Aorta (tissue), 5 donors: ENCODE measurements at regions not wholly inside any gene's neighbourhood (a gene's known extent, or its start where the extent isn't known, plus 50 kb on each side); places are given as distances from the start of the nearest gene placed in this dataset.

Experiments used
- ATAC-seq: fragments of 200-7000 bp; cut with Tn5 transposase; one replicate; pipeline ENCODE4 v1.9.1; 2022; ENCODE audit warnings: moderate library complexity; ENCODE audit not compliant: low FRiP score
- DNase-seq, 2 donors: peaks; one replicate each; pipeline ENCODE4 v3.0.0-alpha.2; 2020
- H3K27ac ChIP-seq, 2 donors: one replicate each; pipeline ENCODE4 v1.5.1; 2013; ENCODE audit warnings: low read length in 2 of 2, mild to moderate bottlenecking in 2 of 2, moderate library complexity in 2 of 2, control low read depth in 1 of 2, inconsistent platforms in 1 of 2, low read depth in 1 of 2
- H3K27me3 ChIP-seq, 2 donors: one replicate each; pipeline ENCODE4 v1.6.1; 2013; ENCODE audit warnings: control low read depth in 1 of 2, low read length in 1 of 2, mild to moderate bottlenecking in 1 of 2, moderate library complexity in 1 of 2; ENCODE audit not compliant: insufficient read depth in 2 of 2, control insufficient read depth in 1 of 2
- H3K36me3 ChIP-seq, 2 donors: one replicate each; pipeline ENCODE4 v1.6.1; 2013; ENCODE audit warnings: control low read depth in 1 of 2, low read length in 1 of 2, mild to moderate bottlenecking in 1 of 2; ENCODE audit not compliant: insufficient read depth in 2 of 2, control insufficient read depth in 1 of 2
- H3K4me1 ChIP-seq, 2 donors: one replicate each; pipeline ENCODE4 v1.6.1; 2013; ENCODE audit warnings: low read length in 2 of 2, control low read depth in 1 of 2, mild to moderate bottlenecking in 1 of 2, moderate library complexity in 1 of 2; ENCODE audit not compliant: insufficient read depth in 2 of 2, control insufficient read depth in 1 of 2
- H3K4me3 ChIP-seq, 2 donors: one replicate each; pipeline ENCODE4 v1.5.1; 2013; ENCODE audit warnings: low read length in 2 of 2, control low read depth in 1 of 2, mild to moderate bottlenecking in 1 of 2
- H3K9me3 ChIP-seq: one replicate; pipeline ENCODE4 v1.6.1; 2013; ENCODE audit warnings: mild to moderate bottlenecking, low read length; ENCODE audit not compliant: control insufficient read depth
- WGBS, 2 donors: extraction: QIAGEN DNeasy Blood & Tissue Kit; methylation state at CpG; one replicate each; pipeline ENCODE4 v1.1.7; 2013; 5-methylcytosine and 5-hydroxymethylcytosine counted together
- intact Hi-C, 2 donors: fragments of 100-400 bp; cut with DNase I; formaldehyde crosslinking; loops; one replicate each; pipeline versions ENCODE4 v1.14.2 to v1.15.0; 2022
- donor health status: healthy with polysubstance abuse.
- donor health status: Bipolar disorder and iron deficiency.
- donor health status: DM: no; HTN: no; CAD: no.
- donor health status: DM: no; HTN: no; CAD: no.
- donor health status: DM: yes; HTN: yes; CAD: no.

DNA sequence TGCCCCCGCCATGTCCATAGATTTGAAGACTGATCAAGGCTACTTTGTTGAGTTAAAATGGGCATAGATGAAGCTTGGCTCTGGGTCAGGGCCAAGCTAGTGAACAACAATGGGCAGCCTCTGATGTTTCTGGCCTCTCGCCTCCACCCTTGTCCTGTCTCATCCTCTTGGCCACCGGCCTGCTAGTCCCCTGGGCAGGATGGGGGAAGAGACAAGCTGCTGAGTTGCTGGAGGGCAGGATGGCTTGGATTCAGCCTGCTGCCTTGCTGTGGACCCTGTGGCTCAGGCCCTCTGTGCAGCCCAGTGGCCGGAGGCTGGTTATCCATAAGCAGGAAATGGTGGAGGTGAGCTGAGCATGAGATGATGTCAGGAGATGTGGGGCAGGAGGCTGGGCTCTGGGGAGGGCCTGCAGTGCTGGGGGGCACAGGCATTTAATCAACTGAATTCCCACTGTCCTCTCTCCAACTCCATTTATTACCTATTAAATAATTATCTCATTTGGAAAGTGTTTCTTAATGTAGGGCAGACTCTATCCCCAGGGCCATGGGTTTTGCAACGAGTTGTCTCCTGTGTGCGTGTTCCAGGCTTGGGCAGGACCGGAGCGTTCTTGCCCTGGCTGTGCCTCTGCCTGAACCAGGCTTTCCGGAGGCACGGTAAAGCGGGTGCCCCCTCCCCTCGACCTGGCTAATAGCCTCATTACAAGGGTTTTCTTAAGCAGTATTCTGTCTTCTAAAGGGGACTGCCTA lies 122.9 kb downstream of the GLI2 start:
- no peak overlapping the region for H3K27ac ChIP-seq
- peak; percentile 34 to 63 for DNase-seq
- intact Hi-C loops, result loop anchor here in 1 of 2 donors (10.0 kb wide), 1 partner anchor 216 kb away; no protein-coding TSS in a partner anchor
- H3K27me3 ChIP-seq, result no peaks in the 10 kb centered on the region
- no peak for ATAC-seq
- WGBS, 2 donors, result 91 to 93% methylated on average over 11 to 12 of the region's 12 CpGs
- no peak overlapping the region for H3K4me3 ChIP-seq
- H3K4me1 ChIP-seq, result no peaks in the 10 kb centered on the region
- no peaks in the 10 kb centered on the region for H3K9me3 ChIP-seq
- no peaks in the 10 kb centered on the region for H3K36me3 ChIP-seq

DNA sequence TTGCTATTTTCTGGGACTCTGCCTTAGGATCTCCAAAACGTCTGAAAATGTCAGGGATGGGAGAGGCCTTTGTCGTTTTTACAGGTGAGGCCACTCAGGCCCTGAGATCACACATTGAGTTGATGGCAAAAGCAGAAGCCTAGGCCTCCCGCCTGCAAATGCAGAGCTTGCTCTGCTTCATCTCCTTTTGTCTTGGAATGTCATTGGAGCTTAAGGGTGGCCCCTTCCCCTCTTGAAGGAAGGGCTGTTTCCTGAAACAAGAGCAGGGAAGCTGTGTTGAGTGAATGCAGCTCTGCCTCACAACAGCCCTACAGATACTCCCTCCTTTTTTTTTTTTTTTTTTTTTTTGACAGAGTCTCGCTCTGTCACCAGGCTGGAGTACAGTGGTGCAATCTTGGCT lies 123.5 kb downstream of the GLI2 start:
- Histone ChIP-seq H3K4me1 (no peaks in the 10 kb centered on the region), H3K36me3 (no peaks in the 10 kb centered on the region), H3K27ac (no peak overlapping the region), H3K4me3 (no peak overlapping the region), H3K27me3 (no peaks in the 10 kb centered on the region), H3K9me3 (no peaks in the 10 kb centered on the region)
- WGBS, 2 donors, result 83 to 88% methylated on average over 3 to 4 of the region's 4 CpGs
- intact Hi-C loops, result loop anchor here in 1 of 2 donors (10.0 kb wide), 1 partner anchor 216 kb away; no protein-coding TSS in a partner anchor
- ATAC-seq, result no peak
- peak in 1 of 2 donors; percentile 3 for DNase-seq

DNA sequence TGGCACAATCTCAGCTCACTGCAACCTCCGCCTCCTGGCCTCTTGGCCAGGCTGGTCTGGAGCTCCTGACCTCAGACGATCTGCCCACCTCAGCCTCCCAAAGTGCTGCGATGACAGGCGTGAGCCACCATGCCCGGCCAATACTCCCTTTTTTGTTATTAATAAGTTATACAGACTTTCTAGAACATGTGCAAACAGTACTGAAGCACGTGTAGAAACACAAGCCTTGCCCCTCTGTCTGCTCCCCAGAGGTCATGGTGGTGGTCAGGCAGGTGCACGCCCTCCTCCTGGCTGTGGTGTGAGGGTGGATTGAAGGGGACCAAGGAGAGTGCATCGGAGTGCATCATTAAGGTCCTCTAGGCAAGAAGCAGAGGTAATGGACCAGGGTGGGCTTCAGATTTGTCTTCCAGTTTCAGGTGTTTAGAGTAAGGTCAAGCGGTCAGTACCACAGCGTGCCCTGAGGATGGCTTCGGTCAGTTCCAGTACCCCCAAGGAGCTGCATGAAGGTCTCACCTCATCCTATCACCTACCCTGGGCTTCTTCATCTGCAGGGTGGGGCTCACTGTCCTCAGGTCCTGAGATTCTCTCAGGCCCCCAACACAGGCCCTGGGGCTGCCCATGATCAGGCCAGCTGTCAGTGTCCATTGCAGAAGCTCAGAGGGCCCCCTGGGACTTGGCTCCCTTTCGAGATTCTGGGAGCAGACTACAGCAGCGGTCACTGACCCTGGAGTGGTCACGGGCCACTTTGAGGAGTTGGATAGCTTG lies 124.3 kb downstream of the GLI2 start:
- no peaks in the 10 kb centered on the region for H3K4me1 ChIP-seq
- intact Hi-C loops, result loop anchor here in 1 of 2 donors (10.0 kb wide), 1 partner anchor 215 kb away; no protein-coding TSS in a partner anchor

DNA sequence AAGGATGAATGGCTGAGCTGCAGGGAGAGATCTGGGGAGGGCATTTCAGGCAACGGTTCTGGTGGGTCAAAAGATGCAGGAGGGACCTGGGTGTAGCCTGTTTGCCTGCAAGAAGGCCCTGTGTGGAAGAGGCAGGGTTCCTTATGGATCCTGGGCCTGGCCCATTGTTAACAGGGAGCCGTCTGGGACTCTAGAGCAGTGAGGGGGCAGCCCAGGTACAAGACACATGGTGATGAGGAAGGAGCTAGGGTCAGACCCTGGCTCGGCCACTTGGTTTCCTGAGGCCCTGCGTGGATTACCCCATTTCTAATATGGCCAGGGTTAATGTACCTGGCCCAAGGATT lies 124.9 kb downstream of the GLI2 start:
- no peaks in the 10 kb centered on the region for H3K9me3 ChIP-seq
- WGBS, 2 donors, result 93 to 94% methylated on average over 4 of the region's 4 CpGs
- no peaks in the 10 kb centered on the region for H3K4me1 ChIP-seq
- H3K4me3 ChIP-seq, result no peak overlapping the region
- no peaks in the 10 kb centered on the region for H3K27me3 ChIP-seq
- DNase-seq, result peak; percentile 20 to 47
- intact Hi-C loops, result no loop called here
- H3K27ac ChIP-seq, result no peak overlapping the region
- H3K36me3 ChIP-seq, result no peaks in the 10 kb centered on the region
- ATAC-seq, result no peak

More for the DNA sequence above, 124.3 kb downstream of the GLI2 start:
- no peaks in the 10 kb centered on the region for H3K27me3 ChIP-seq
- ATAC-seq (no peak), DNase-seq (peak; percentile 34 to 45)
- no peak overlapping the region for H3K4me3 ChIP-seq
- H3K36me3 ChIP-seq, result no peaks in the 10 kb centered on the region
- WGBS, 2 donors, result 93 to 95% methylated on average over 14 of the region's 14 CpGs
- H3K9me3 ChIP-seq, result no peaks in the 10 kb centered on the region
- no peak overlapping the region for H3K27ac ChIP-seq

DNA sequence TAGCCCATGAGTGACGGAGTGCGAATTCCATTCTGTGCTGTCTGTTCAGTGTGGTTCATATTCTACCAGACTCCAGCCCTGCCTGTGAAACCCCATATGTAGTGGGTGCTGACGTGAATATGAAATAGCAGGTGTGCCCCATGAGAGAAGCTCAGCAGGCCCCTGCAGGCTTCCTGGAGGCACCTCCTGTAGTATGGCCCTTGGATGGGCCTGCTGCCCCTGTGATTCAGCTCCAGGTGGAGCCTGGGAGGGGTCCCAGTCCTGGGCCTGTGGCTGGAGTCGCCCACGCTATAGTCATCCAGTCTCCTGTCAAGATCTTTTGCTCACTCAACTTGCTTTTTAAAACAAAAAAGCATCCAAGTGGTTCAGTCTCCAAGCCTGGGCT lies 125.5 kb downstream of the GLI2 start:
- 87 to 91% methylated on average over 5 of the region's 5 CpGs for WGBS, 2 donors
- Histone ChIP-seq H3K27ac (no peak overlapping the region), H3K4me1 (no peaks in the 10 kb centered on the region)

DNA sequence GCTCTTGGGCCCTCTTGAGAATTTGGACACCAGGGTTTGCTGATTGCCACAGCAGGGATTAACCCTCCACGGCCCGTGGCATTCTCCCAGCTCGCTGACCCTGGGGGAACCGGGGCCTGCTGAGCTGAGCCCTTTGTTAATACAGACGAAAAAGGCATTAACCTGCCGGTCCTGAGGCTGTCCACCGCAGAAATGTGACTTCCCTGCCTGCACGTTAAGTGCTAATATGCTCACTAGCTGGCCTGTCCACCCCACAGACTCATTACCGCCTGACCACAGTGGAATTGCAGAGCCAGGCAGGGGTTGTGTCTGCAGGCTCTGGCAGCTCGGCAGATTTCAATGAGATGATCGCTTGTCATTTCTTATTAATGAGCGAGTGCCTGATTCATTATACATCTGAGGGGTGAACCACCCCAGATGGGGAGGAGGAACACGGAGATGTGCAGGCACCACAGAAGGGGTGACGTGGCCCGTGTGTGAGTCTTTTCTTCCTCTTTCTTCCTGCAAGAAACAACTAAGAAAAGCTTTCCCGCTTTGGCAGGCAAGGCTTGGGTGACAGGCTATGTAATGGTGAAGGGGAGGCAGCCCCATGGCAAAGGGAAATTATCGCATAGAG lies 126.0 kb downstream of the GLI2 start:
- Histone ChIP-seq H3K27ac (no peak overlapping the region), H3K4me3 (no peak overlapping the region), H3K9me3 (no peaks in the 10 kb centered on the region), H3K4me1 (no peaks in the 10 kb centered on the region), H3K27me3 (no peaks in the 10 kb centered on the region), H3K36me3 (no peaks in the 10 kb centered on the region)
- peak in 1 of 2 donors; percentile 66 for DNase-seq
- no peak for ATAC-seq
- intact Hi-C loops, result no loop called here
- 87% methylated on average over 17 of the region's 17 CpGs for WGBS, 2 donors

More for the DNA sequence above, 125.5 kb downstream of the GLI2 start:
- no peaks in the 10 kb centered on the region for H3K27me3 ChIP-seq
- ATAC-seq (no peak), DNase-seq (peak in 1 of 2 donors; percentile 71)
- H3K9me3 ChIP-seq, result no peaks in the 10 kb centered on the region
- no peaks in the 10 kb centered on the region for H3K36me3 ChIP-seq
- no peak overlapping the region for H3K4me3 ChIP-seq
- intact Hi-C loops, result no loop called here

DNA sequence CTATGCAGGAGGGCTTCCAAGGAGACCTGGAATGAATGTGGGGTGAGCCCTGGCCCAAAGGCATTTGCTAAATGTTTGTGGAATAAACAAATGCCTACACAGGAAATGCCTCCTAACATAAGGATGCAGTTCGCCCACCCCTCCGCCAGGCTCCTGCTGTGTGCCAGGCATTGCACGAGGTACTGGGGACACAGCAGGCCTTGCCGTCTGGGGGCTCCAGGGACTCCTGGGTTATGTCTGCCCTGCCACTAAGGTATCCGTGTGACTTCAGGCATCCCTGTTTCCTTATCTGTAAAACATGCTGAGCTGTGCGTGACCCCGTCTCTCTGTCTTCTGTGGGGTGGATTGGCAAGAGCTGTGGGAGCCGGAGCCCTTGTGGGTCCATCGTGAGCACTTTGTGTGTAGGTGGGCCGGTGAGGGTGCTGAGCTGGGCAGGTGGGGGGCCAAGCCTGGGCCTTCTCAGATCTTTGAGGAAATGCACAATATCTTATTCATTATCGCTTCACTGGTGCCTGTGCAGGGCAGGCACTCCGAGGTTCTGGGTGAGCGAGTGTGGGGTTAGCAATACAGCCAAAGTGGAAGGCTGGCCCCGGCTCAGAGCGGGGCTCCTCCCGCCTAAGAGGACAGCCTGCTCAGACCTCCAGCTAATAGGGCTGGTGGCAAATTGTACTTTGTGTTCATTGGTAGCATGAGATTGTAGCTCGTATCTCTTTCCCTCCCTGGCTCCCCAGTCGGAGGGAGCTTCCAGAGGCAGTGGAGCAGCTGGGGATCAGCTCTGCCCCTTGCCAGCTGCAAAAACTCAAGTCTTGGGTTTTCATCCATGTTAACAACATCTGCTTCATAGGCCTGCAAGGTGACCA lies 126.8 kb downstream of the GLI2 start:
- intact Hi-C loops, result no loop called here
- no peak overlapping the region for H3K4me3 ChIP-seq
- peak in 1 of 2 donors; percentile 72 for DNase-seq
- 89 to 92% methylated on average over 18 of the region's 18 CpGs for WGBS, 2 donors
- H3K9me3 ChIP-seq, result no peaks in the 10 kb centered on the region
- no peak overlapping the region for H3K27ac ChIP-seq
- H3K4me1 ChIP-seq, result no peaks in the 10 kb centered on the region
- H3K27me3 ChIP-seq, result no peaks in the 10 kb centered on the region
- no peak for ATAC-seq
- H3K36me3 ChIP-seq, result no peaks in the 10 kb centered on the region

DNA sequence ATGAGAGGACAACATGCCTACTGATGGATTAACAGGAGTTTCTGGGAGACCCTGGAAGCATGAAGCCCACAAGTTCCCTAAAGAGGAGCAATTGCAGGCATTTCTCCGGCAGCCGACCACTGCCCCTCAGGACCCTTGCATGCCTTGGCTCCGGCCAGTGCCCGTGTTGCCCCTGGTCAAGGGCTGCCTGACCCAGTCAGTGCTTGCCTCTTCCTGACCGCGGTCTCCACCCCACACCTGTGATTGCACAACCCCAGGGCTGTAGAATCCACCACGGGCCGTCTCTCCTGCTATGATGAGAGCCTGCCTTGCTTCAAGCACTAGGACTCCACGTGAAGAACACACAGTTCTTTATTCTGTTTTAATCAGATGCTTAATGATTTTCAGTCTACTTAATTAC lies 127.5 kb downstream of the GLI2 start:
- WGBS, 2 donors, result 89 to 95% methylated on average over 7 to 9 of the region's 9 CpGs
- Histone ChIP-seq H3K36me3 (no peaks in the 10 kb centered on the region), H3K27ac (no peak overlapping the region), H3K4me1 (no peaks in the 10 kb centered on the region), H3K9me3 (no peaks in the 10 kb centered on the region), H3K4me3 (no peak overlapping the region), H3K27me3 (no peaks in the 10 kb centered on the region)
- DNase-seq (peak; percentile 42 to 53), ATAC-seq (no peak)
- intact Hi-C loops, result no loop called here
